A673 (cell line): ENCODE measurements at regions not wholly inside any gene's neighbourhood (a gene's known extent, or its start where the extent isn't known, plus 50 kb on each side); places are given as distances from the start of the nearest gene placed in this dataset.

ENCODE experiments used
- CTCF ChIP-seq: fragments of 300-800, 200-600 bp; sonication (generic); conservative IDR thresholded peaks from 2 replicates; pipeline ENCODE4 v1.5.1; 2017; ENCODE audit warnings: low read depth, mild to moderate bottlenecking, antibody characterized with exemption, low read length, moderate library complexity, mixed read lengths
- EZH2 ChIP-seq: fragments of 200-600 bp; sonication (generic); IDR thresholded peaks from 2 replicates; pipeline ENCODE4 v1.6.1; 2017; ENCODE audit warnings: borderline replicate concordance, low read depth, mild to moderate bottlenecking, mixed read lengths, antibody characterized with exemption, low read length; ENCODE audit not compliant: poor library complexity, severe bottlenecking

- TF ChIP-seq CTCF (no peak), EZH2 (no peak)
Observed at GRCh38 chr10:128777342-128777741, 651.1 kb upstream of the MKI67 start.
